HCT116 (cell line): ENCODE measurements at regions not wholly inside any gene's neighbourhood (a gene's known extent, or its start where the extent isn't known, plus 50 kb on each side); places are given as distances from the start of the nearest gene placed in this dataset.

Experiments used
- ATAC-seq: fragments of 200-7000 bp; cut with Tn5 transposase; 2 replicates; pipeline ENCODE4 v1.9.1; 2020; ENCODE audit warnings: mild to moderate bottlenecking, moderate library complexity
- BruUV-seq: library from RNA; stranded (reverse); fragments of 400-500 nt; replicated peaks from 2 replicates; lab custom pipeline; 2021; lab: Mats Ljungman, UMichigan
- CTCF ChIA-PET: fragments of 300-600 bp; sonication (Branson Sonifier 250); formaldehyde crosslinking; loops from one replicate; lab custom pipeline; 2021; ENCODE audit warnings: antibody characterized with exemption; lab: Charles Lee
- POLR2A ChIA-PET: fragments of 300-600, 350-600 bp; sonication (Branson Sonifier 250); formaldehyde crosslinking; loops from one replicate; lab custom pipeline; 2021; ENCODE audit warnings: antibody characterized with exemption; lab: Charles Lee
- RAD21 ChIA-PET, 2 experiments: fragments of 300-600 bp; sonication (Branson Sonifier 250); formaldehyde crosslinking; loops; one replicate each; lab custom pipeline; 2023; ENCODE audit warnings: low total read pairs in 2 of 2; ENCODE audit not compliant: uncharacterized antibody in 2 of 2, unreplicated experiment in 2 of 2, low non-redundant PET in 1 of 2; lab: Charles Lee
- DNase-seq: peaks from one replicate; pipeline ENCODE4 v3.0.0-alpha.2; 2010; ENCODE audit warnings: low read depth, low spot score
- H2AFZ ChIP-seq: fragments of 200-600 bp; shearing (Covaris generic), sonication (generic); 2 replicates; pipeline ENCODE4 v1.6.1; 2017; ENCODE audit warnings: low read depth, mixed run types, mixed read lengths, antibody characterized with exemption, low read length; ENCODE audit not compliant: poor library complexity, severe bottlenecking
- H3K27ac ChIP-seq: 2 replicates; pipeline ENCODE4 v1.5.1; 2012; ENCODE audit warnings: low read depth, low read length
- H3K27me3 ChIP-seq: fragments of 200-600 bp; sonication (generic); 2 replicates; pipeline ENCODE4 v1.6.1; 2016; ENCODE audit warnings: mixed run types, low read length, mixed read lengths; ENCODE audit not compliant: insufficient read depth
- H3K36me3 ChIP-seq, 2 experiments: fragments of 200-500 bp in 1 of 2; fragments of 200-600 bp in 1 of 2; sonication (Bioruptor generic) in 1 of 2; sonication (generic) in 1 of 2; 2 replicates each; pipeline versions ENCODE4 v1.5.1 to v1.6.1; 2014 to 2016; ENCODE audit warnings: low read length in 2 of 2, inconsistent platforms in 1 of 2, mixed read lengths in 1 of 2, mixed run types in 1 of 2; ENCODE audit not compliant: insufficient read depth in 2 of 2, control insufficient read depth in 1 of 2
- H3K4me1 ChIP-seq, 2 experiments: fragments of 200-600 bp in 1 of 2; sonication (generic) in 1 of 2; 2 replicates each; pipeline versions ENCODE4 v1.5.1 to v1.6.1; 2012 to 2017; ENCODE audit warnings: low read length in 2 of 2, inconsistent platforms in 1 of 2, mild to moderate bottlenecking in 1 of 2, mixed read lengths in 1 of 2, mixed run types in 1 of 2, moderate library complexity in 1 of 2; ENCODE audit not compliant: insufficient read depth in 2 of 2, control insufficient read depth in 1 of 2
- H3K4me2 ChIP-seq: fragments of 200-600 bp; sonication (generic); 2 replicates; pipeline ENCODE4 v1.6.1; 2017; ENCODE audit warnings: mixed run types, low read length, mixed read lengths
- H3K4me3 ChIP-seq, 2 experiments: fragments of 200-600 bp in 1 of 2; sonication (generic) in 1 of 2; replicated peaks in 1 of 2; 2 replicates each; pipeline ENCODE4 v1.5.1; 2011 to 2016; ENCODE audit warnings: low read length in 2 of 2, control low read depth in 1 of 2, low read depth in 1 of 2, mild to moderate bottlenecking in 1 of 2, mixed read lengths in 1 of 2, mixed run types in 1 of 2
- H3K79me2 ChIP-seq: fragments of 200-600 bp; sonication (generic); 2 replicates; pipeline ENCODE4 v1.6.1; 2017; ENCODE audit warnings: mild to moderate bottlenecking, mixed run types, low read length, moderate library complexity, mixed read lengths; ENCODE audit not compliant: insufficient read depth
- H3K9ac ChIP-seq: fragments of 200-600 bp; sonication (generic); 2 replicates; pipeline ENCODE4 v1.6.1; 2016; ENCODE audit warnings: low read length, mixed read lengths
- H3K9me2 ChIP-seq: fragments of 200-600 bp; sonication (generic), shearing (Covaris generic); 2 replicates; pipeline ENCODE4 v1.6.1; 2017; ENCODE audit warnings: mixed run types, mild to moderate bottlenecking, moderate library complexity; ENCODE audit not compliant: insufficient read depth
- H3K9me3 ChIP-seq, 2 experiments: fragments of 200-500 bp in 1 of 2; fragments of 200-600 bp in 1 of 2; sonication (Bioruptor generic) in 1 of 2; sonication (generic) in 1 of 2; 2 replicates each; pipeline ENCODE4 v1.6.1; 2014 to 2017; ENCODE audit warnings: low read length in 2 of 2, mixed read lengths in 2 of 2, inconsistent platforms in 1 of 2, low read depth in 1 of 2, mild to moderate bottlenecking in 1 of 2, mixed run types in 1 of 2, moderate library complexity in 1 of 2; ENCODE audit not compliant: control insufficient read depth in 1 of 2, insufficient read depth in 1 of 2
- H4K20me1 ChIP-seq: fragments of 200-600 bp; sonication (generic), shearing (Covaris generic); 2 replicates; pipeline ENCODE4 v1.6.1; 2017; ENCODE audit warnings: mixed run types, mild to moderate bottlenecking, moderate library complexity; ENCODE audit not compliant: insufficient read depth
- CBX3 ChIP-seq: IDR thresholded peaks from 2 replicates; pipeline ENCODE4 v1.6.1; 2012; ENCODE audit warnings: low read depth
- CEBPB ChIP-seq: IDR thresholded peaks from 2 replicates; pipeline ENCODE4 v1.6.1; 2012; ENCODE audit warnings: low read depth
- EGR1 ChIP-seq: IDR thresholded peaks from 2 replicates; pipeline ENCODE4 v1.6.1; 2012; ENCODE audit warnings: low read depth
- ELF1 ChIP-seq: IDR thresholded peaks from 2 replicates; pipeline ENCODE4 v1.6.1; 2012; ENCODE audit warnings: low read depth, borderline replicate concordance
- POLR2AphosphoS5 ChIP-seq: IDR thresholded peaks from 2 replicates; pipeline ENCODE4 v1.6.1; 2011; ENCODE audit warnings: mild to moderate bottlenecking, low read depth, low read length, moderate library complexity
- SIN3A ChIP-seq: IDR thresholded peaks from 2 replicates; pipeline ENCODE4 v1.6.1; 2012; ENCODE audit warnings: low read depth
- SP1 ChIP-seq: IDR thresholded peaks from 2 replicates; pipeline ENCODE4 v1.6.1; 2012; ENCODE audit warnings: low read depth
- SRF ChIP-seq: IDR thresholded peaks from 2 replicates; pipeline ENCODE4 v1.6.1; 2012; ENCODE audit warnings: low read depth
- YY1 ChIP-seq: IDR thresholded peaks from 2 replicates; pipeline ENCODE4 v1.6.1; 2011; ENCODE audit warnings: low read length, low read depth, moderate library complexity, mild to moderate bottlenecking; ENCODE audit not compliant: insufficient replicate concordance; ENCODE audit errors: extremely low read depth
- intact Hi-C: fragments of 100-400 bp; cut with micrococcal nuclease; formaldehyde crosslinking; loops from 2 replicates; pipeline ENCODE4 v1.10.0; 2022
- TF ChIP-seq, protein P1 (sequence below), 3 experiments: fragments of 200-600 bp in 1 of 3; sonication (generic) in 1 of 3; IDR thresholded peaks in 2 of 3; conservative IDR thresholded peaks in 1 of 3; 2 replicates each; pipeline ENCODE4 v1.5.1; 2012 to 2017; ENCODE audit warnings: low read depth in 2 of 3, low read length in 2 of 3, antibody characterized with exemption in 1 of 3, borderline replicate concordance in 1 of 3, control low read depth in 1 of 3, mild to moderate bottlenecking in 1 of 3, mixed read lengths in 1 of 3, mixed run types in 1 of 3, moderate library complexity in 1 of 3; ENCODE audit not compliant: insufficient read depth in 1 of 3
- TF ChIP-seq, protein P2 (sequence below): IDR thresholded peaks from 2 replicates; pipeline ENCODE4 v1.6.1; 2012; ENCODE audit warnings: low read depth
- TF ChIP-seq, protein P3 (sequence below): IDR thresholded peaks from 2 replicates; pipeline ENCODE4 v1.6.1; 2012

DNA sequence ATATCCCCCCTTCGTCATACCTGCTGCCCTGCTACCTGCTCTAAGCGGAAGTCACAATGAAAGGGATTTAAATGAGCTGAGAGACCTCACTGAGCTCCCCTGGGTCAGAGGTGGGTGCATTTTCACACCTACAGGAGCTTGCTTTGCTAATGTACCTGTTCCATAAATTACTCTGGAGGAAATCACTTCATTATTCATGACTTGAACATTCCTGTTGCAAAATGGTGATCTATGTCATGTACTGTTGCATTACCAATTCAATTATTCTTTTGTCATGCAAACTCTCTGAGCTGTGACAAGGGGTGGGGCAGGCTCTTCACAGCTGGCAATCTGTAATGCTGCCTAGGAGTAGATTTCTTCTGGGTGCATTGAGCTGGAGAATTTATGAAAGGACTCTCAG lies 761.3 kb downstream of the TSN start (continued):
- TF ChIP-seq, protein P1, sequence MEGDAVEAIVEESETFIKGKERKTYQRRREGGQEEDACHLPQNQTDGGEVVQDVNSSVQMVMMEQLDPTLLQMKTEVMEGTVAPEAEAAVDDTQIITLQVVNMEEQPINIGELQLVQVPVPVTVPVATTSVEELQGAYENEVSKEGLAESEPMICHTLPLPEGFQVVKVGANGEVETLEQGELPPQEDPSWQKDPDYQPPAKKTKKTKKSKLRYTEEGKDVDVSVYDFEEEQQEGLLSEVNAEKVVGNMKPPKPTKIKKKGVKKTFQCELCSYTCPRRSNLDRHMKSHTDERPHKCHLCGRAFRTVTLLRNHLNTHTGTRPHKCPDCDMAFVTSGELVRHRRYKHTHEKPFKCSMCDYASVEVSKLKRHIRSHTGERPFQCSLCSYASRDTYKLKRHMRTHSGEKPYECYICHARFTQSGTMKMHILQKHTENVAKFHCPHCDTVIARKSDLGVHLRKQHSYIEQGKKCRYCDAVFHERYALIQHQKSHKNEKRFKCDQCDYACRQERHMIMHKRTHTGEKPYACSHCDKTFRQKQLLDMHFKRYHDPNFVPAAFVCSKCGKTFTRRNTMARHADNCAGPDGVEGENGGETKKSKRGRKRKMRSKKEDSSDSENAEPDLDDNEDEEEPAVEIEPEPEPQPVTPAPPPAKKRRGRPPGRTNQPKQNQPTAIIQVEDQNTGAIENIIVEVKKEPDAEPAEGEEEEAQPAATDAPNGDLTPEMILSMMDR (IDR thresholded peaks at IDR 0.05 in 2 of 3, conservative IDR thresholded peaks at IDR 0.05 in 1 of 3; ENCODE audit: borderline replicate concordance in 1 of 3, insufficient read depth in 1 of 3, low read depth in 2 of 3, low read length in 2 of 3) = no peak
- TF ChIP-seq SRF = no peak
- no peak for TF ChIP-seq ELF1
- TF ChIP-seq, protein P2, sequence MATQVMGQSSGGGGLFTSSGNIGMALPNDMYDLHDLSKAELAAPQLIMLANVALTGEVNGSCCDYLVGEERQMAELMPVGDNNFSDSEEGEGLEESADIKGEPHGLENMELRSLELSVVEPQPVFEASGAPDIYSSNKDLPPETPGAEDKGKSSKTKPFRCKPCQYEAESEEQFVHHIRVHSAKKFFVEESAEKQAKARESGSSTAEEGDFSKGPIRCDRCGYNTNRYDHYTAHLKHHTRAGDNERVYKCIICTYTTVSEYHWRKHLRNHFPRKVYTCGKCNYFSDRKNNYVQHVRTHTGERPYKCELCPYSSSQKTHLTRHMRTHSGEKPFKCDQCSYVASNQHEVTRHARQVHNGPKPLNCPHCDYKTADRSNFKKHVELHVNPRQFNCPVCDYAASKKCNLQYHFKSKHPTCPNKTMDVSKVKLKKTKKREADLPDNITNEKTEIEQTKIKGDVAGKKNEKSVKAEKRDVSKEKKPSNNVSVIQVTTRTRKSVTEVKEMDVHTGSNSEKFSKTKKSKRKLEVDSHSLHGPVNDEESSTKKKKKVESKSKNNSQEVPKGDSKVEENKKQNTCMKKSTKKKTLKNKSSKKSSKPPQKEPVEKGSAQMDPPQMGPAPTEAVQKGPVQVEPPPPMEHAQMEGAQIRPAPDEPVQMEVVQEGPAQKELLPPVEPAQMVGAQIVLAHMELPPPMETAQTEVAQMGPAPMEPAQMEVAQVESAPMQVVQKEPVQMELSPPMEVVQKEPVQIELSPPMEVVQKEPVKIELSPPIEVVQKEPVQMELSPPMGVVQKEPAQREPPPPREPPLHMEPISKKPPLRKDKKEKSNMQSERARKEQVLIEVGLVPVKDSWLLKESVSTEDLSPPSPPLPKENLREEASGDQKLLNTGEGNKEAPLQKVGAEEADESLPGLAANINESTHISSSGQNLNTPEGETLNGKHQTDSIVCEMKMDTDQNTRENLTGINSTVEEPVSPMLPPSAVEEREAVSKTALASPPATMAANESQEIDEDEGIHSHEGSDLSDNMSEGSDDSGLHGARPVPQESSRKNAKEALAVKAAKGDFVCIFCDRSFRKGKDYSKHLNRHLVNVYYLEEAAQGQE = no peak
- TF ChIP-seq, all 23 proteins: peak for 0

DNA sequence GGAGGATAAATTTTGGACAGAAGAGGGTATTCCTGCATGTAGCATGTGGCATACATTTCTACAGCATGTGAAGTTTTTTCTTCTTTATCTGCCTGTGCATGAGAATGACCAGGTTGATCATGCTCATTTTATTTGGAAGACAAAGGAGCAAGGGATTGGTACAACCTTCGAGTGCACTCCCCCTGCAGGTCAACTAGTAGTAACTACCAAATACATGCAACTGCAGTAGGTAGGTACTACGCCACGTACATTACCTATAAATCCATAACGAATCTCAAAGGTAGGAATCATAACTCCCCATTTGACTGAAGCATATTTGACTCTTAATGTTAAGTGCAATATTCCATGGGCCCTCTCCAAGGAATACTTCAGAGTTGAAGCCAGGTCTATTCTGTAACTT lies 763.9 kb downstream of the TSN start:
- CTCF ChIA-PET = no interaction called here
- Histone ChIP-seq H3K4me3 (no peak overlapping the region), H3K27me3 (no peaks in the 10 kb centered on the region), H3K27ac (no peak overlapping the region), H2AFZ (no peak overlapping the region), H4K20me1 (no peaks in the 10 kb centered on the region), H3K9me2 (no peaks in the 10 kb centered on the region), H3K9me3 (peaks cover 0 to 4% of the 10 kb centered on the region in 2 experiments; a peak in 2 of 4 replicates), H3K4me1 (no peaks in the 10 kb centered on the region), H3K36me3 (no peaks in the 10 kb centered on the region), H3K4me2 (no peak overlapping the region), H3K9ac (no peak overlapping the region), H3K79me2 (no peaks in the 10 kb centered on the region)
- POLR2A ChIA-PET = no interaction called here
- intact Hi-C loops = no loop called here
- TF ChIP-seq POLR2AphosphoS5 = no peak
- TF ChIP-seq SRF = no peak
- TF ChIP-seq CBX3 = no peak
- TF ChIP-seq SIN3A = no peak
- TF ChIP-seq EGR1 = no peak
- no peak for TF ChIP-seq ELF1
- no peak for TF ChIP-seq CEBPB
- no peak for TF ChIP-seq YY1
- TF ChIP-seq, protein P3, sequence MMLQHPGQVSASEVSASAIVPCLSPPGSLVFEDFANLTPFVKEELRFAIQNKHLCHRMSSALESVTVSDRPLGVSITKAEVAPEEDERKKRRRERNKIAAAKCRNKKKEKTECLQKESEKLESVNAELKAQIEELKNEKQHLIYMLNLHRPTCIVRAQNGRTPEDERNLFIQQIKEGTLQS = no peak
- no peak for TF ChIP-seq SP1
- RAD21 ChIA-PET = no interaction called here
- no peak for DNase-seq
- BruUV-seq = no TSS peak
- no peak for ATAC-seq
